Lung (tissue), 11 donors: ENCODE measurements at regions not wholly inside any gene's neighbourhood (a gene's known extent, or its start where the extent isn't known, plus 50 kb on each side); places are given as distances from the start of the nearest gene placed in this dataset.

ENCODE experiments used
- ATAC-seq: fragments of 200-7000 bp; cut with Tn5 transposase; one replicate; pipeline ENCODE4 v1.9.1; 2020; ENCODE audit warnings: moderate number of reproducible peaks; ENCODE audit not compliant: insufficient read depth, low FRiP score
- DNase-seq, 3 donors: peaks; one replicate each; pipeline ENCODE4 v3.0.0-alpha.2; 2013 to 2017
- H3K27ac ChIP-seq, 2 donors: one replicate each; pipeline ENCODE4 v1.5.1; 2013; ENCODE audit warnings: mild to moderate bottlenecking in 2 of 2, moderate library complexity in 2 of 2, control low read depth in 1 of 2, inconsistent platforms in 1 of 2, low read depth in 1 of 2, low read length in 1 of 2
- H3K27me3 ChIP-seq, 3 donors: one replicate each; pipeline ENCODE4 v1.5.1; 2013; ENCODE audit warnings: low read length in 2 of 3; ENCODE audit not compliant: control insufficient read depth in 3 of 3, insufficient read depth in 3 of 3
- H3K36me3 ChIP-seq, 4 donors: one replicate each; pipeline ENCODE4 v1.5.1; 2013; ENCODE audit warnings: low read length in 4 of 4, mild to moderate bottlenecking in 1 of 4, moderate library complexity in 1 of 4; ENCODE audit not compliant: control insufficient read depth in 4 of 4, insufficient read depth in 4 of 4
- H3K4me1 ChIP-seq, 5 donors: one replicate each; pipeline ENCODE4 v1.5.1; 2013; ENCODE audit warnings: low read length in 5 of 5, mild to moderate bottlenecking in 2 of 5, moderate library complexity in 1 of 5; ENCODE audit not compliant: control insufficient read depth in 5 of 5, insufficient read depth in 5 of 5
- H3K4me3 ChIP-seq: one replicate; pipeline ENCODE4 v1.5.1; 2013; ENCODE audit warnings: mild to moderate bottlenecking, control low read depth, moderate library complexity
- H3K9ac ChIP-seq, 2 donors: one replicate each; pipeline ENCODE4 v1.5.1; 2013; ENCODE audit warnings: low read length in 2 of 2, control low read depth in 1 of 2; ENCODE audit not compliant: insufficient read depth in 1 of 2
- H3K9me3 ChIP-seq, 4 donors: one replicate each; pipeline ENCODE4 v1.5.1; 2013; ENCODE audit warnings: low read length in 3 of 4, mild to moderate bottlenecking in 1 of 4, moderate library complexity in 1 of 4; ENCODE audit not compliant: control insufficient read depth in 4 of 4, insufficient read depth in 3 of 4
- WGBS, 2 donors: extraction: QIAGEN DNeasy Blood & Tissue Kit; methylation state at CpG; one replicate each; pipeline ENCODE4 v1.1.7; 2013; 5-methylcytosine and 5-hydroxymethylcytosine counted together
- TF ChIP-seq, protein P1 (sequence below): IDR thresholded peaks from 2 replicates; pipeline ENCODE4 v1.5.1; 2012; ENCODE audit warnings: mild to moderate bottlenecking; ENCODE audit errors: control extremely low read depth, extremely low read depth
- donor health status: control.
- donor health status: control.
- donor health status: Bipolar disorder and iron deficiency.
- donor health status: healthy.
- donor health status: DM: yes; HTN: yes; CAD: no.

DNA sequence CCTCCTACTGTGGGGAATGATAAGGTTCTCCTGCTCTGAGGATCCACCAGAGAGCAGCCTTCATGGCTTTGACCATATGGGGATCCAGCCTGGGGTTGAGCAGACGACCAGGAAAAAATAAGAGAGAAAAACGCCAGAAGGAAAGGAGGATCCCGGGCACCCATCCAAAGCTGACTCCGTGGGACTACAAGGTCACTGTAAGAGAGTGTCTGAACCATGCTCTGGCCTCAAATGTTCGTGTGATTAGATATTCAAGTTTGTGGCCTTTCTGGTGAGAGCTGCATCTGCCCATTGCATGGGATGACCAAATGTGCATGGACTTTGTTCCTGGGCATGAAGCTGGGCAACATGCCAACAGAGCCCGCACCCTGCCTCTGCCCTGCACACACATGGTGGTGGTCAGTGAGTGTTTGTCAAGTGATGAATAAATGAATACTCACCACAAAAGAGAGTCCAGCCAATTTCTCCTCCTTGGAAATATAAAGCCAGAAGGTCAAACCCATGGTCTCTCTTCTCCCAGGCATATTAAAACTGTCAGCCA, 346.0 kb upstream of the GATB start:
- ATAC-seq (no peak), DNase-seq (no peak)
- WGBS, 2 donors, result 73 to 78% methylated on average over 6 of the region's 6 CpGs
- Histone ChIP-seq H3K4me1 (peaks cover 2 to 16% (median 6%) of the 10 kb centered on the region in 5 donors), H3K9ac (no peak overlapping the region), H3K4me3 (no peak overlapping the region), H3K9me3 (no peaks in the 10 kb centered on the region), H3K36me3 (no peaks in the 10 kb centered on the region), H3K27ac (peak overlapping the region in 1 of 2 donors; percentile 20), H3K27me3 (no peaks in the 10 kb centered on the region)
- TF ChIP-seq, protein P1, sequence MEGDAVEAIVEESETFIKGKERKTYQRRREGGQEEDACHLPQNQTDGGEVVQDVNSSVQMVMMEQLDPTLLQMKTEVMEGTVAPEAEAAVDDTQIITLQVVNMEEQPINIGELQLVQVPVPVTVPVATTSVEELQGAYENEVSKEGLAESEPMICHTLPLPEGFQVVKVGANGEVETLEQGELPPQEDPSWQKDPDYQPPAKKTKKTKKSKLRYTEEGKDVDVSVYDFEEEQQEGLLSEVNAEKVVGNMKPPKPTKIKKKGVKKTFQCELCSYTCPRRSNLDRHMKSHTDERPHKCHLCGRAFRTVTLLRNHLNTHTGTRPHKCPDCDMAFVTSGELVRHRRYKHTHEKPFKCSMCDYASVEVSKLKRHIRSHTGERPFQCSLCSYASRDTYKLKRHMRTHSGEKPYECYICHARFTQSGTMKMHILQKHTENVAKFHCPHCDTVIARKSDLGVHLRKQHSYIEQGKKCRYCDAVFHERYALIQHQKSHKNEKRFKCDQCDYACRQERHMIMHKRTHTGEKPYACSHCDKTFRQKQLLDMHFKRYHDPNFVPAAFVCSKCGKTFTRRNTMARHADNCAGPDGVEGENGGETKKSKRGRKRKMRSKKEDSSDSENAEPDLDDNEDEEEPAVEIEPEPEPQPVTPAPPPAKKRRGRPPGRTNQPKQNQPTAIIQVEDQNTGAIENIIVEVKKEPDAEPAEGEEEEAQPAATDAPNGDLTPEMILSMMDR, result no peak

DNA sequence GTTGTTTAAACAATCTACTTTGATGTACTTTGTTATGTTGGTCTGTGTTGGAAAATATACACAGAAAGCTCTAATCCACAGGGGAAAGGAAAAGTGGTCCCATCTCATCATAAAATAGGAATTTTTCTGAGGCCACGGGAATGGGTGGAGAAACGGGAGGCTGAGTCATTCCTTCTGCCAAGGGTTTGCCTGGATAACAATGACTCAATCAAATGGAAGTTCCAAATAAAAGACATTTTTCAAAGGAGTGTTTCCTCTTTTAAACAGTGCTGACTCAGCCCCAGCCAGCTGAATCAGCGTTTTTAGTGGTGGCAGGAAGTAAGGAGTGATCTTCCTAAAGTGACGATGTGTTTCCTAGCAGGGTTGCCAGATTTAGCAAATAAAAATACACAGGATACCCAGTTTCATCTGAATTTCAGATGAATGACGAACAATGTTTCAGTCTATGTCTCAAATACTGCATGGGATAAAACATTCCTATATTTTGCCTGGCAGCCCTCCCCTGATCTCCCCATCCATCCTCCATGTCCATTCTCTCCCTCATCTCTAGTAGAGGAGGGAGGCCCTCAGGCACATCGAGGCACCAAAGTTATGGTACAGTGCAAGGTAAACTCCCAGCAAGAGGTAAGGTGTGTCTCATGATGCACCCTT, 345.4 kb upstream of the GATB start:
- TF ChIP-seq, protein P1, result no peak
- no peaks in the 10 kb centered on the region for H3K27me3 ChIP-seq
- ATAC-seq, result peak; percentile 82
- H3K36me3 ChIP-seq, result no peaks in the 10 kb centered on the region
- peaks cover 2 to 16% (median 6%) of the 10 kb centered on the region in 5 donors for H3K4me1 ChIP-seq
- H3K9me3 ChIP-seq, result no peaks in the 10 kb centered on the region
- no peak overlapping the region for H3K9ac ChIP-seq
- peak overlapping the region in 1 of 2 donors; percentile 20 for H3K27ac ChIP-seq
- 35 to 37% methylated on average over 6 of the region's 6 CpGs for WGBS, 2 donors
- DNase-seq, result peak; percentile 42 to 71 (median 61)
- no peak overlapping the region for H3K4me3 ChIP-seq

DNA sequence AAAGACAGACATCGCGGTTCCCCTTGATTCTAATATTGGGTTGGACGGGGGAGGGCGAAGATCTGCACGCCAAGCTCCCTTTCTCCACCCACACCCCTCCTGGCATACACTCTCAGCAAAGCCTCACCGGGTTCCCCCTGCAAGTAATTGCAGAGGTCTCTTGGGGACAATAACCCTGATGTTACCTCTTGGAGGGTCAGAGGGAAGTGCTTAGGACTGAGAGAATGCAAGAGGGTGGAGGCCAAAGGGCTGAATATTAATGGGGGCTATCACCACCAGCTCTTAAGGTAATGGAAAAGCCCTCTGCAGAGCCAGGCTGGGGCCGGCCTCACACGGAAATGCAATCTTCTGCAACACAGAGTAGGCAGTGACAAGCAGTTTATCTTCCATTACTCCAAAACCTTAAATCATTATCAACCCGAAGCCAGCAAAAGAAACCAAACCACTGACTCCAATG, 344.1 kb upstream of the GATB start:
- Histone ChIP-seq H3K4me3 (no peak overlapping the region), H3K36me3 (no peaks in the 10 kb centered on the region), H3K9me3 (no peaks in the 10 kb centered on the region), H3K4me1 (peaks cover 2 to 16% (median 4%) of the 10 kb centered on the region in 5 donors), H3K9ac (no peak overlapping the region), H3K27ac (no peak overlapping the region), H3K27me3 (no peaks in the 10 kb centered on the region)
- WGBS, 2 donors, result 68 to 77% methylated on average over 9 of the region's 9 CpGs
- ATAC-seq, result no peak
- DNase-seq, result no peak
- TF ChIP-seq, protein P1, result no peak
